ENCODE measurements at regions not wholly inside any gene's neighbourhood (a gene's known extent, or its start where the extent isn't known, plus 50 kb on each side); places are given as distances from the start of the nearest gene placed in this dataset.

- DNase-seq (ENCODE audit: low read depth in 2 of 2): no peak
- TF ChIP-seq, protein P1, sequence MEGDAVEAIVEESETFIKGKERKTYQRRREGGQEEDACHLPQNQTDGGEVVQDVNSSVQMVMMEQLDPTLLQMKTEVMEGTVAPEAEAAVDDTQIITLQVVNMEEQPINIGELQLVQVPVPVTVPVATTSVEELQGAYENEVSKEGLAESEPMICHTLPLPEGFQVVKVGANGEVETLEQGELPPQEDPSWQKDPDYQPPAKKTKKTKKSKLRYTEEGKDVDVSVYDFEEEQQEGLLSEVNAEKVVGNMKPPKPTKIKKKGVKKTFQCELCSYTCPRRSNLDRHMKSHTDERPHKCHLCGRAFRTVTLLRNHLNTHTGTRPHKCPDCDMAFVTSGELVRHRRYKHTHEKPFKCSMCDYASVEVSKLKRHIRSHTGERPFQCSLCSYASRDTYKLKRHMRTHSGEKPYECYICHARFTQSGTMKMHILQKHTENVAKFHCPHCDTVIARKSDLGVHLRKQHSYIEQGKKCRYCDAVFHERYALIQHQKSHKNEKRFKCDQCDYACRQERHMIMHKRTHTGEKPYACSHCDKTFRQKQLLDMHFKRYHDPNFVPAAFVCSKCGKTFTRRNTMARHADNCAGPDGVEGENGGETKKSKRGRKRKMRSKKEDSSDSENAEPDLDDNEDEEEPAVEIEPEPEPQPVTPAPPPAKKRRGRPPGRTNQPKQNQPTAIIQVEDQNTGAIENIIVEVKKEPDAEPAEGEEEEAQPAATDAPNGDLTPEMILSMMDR (IDR thresholded peaks at IDR 0.05; ENCODE audit: low read depth, low read length): no peak
Observed at GRCh38 chr2:22273853-22274252, 1111.1 kb upstream of the KLHL29 start.

GRCh38 chr2:22274661-22275060 lies 1110.3 kb upstream of the KLHL29 start:
- TF ChIP-seq, protein P1 (IDR thresholded peaks at IDR 0.05; ENCODE audit: low read depth, low read length): no peak
- no peak overlapping the region for H3K4me3 ChIP-seq (replicated peaks in 1 of 2; ENCODE audit: low read depth in 2 of 2, low read length in 2 of 2)
- no peak for DNase-seq (ENCODE audit: low read depth in 2 of 2)

More at GRCh38 chr2:22273853-22274252, 1111.1 kb upstream of the KLHL29 start:
- no peak overlapping the region for H3K4me3 ChIP-seq (replicated peaks in 1 of 2; ENCODE audit: low read depth in 2 of 2, low read length in 2 of 2)

DNA sequence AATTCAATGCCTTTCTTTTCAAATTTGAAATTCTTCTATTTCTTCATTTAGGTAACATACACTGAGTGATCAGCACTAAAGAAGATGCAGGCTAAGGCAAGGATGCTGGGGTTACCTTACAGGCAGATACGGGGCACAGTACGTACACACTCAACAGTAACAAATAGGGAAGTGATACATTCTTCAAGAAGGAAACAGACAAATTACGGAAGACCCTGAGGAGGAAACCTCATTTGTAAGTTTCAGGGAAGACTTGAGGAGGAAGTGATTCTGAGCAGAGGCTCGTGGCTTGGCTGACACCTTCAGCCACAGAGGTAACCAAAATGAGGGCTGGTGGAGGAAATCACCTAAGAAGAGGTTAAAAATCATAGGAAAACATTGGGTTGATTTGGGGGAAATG lies 1108.3 kb upstream of the KLHL29 start:
- no peak overlapping the region for H3K4me3 ChIP-seq (replicated peaks in 1 of 2; ENCODE audit: low read depth in 2 of 2, low read length in 2 of 2)
- no peak for DNase-seq (ENCODE audit: low read depth in 2 of 2)
- TF ChIP-seq, protein P1 (IDR thresholded peaks at IDR 0.05; ENCODE audit: low read depth, low read length): no peak

GRCh38 chr2:22279541-22279940 lies 1105.4 kb upstream of the KLHL29 start:
- no peak for DNase-seq (ENCODE audit: low read depth in 2 of 2)
- no peak overlapping the region for H3K4me3 ChIP-seq (replicated peaks in 1 of 2; ENCODE audit: low read depth in 2 of 2, low read length in 2 of 2)
- TF ChIP-seq, protein P1 (IDR thresholded peaks at IDR 0.05; ENCODE audit: low read depth, low read length): no peak

DNA sequence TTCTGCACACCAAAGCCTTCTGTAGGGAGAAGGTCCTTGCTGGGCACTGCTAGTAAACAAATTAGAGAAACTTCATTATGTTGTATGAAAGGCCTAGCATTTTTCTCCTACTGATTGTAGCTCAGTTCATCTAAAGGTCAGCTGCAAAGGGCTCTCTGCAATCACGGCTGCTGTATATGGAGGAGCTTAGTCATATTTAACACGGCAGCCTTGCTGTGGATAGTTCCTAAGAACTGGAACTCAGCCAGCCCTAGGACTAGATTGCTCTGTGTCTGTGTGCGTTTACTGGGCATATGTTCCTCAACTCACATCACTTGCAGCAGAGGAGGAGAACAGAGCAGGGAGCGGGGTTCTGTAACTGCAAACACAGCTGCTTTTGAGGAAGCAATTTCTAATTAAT lies 1103.9 kb upstream of the KLHL29 start:
- TF ChIP-seq, protein P1 (IDR thresholded peaks at IDR 0.05; ENCODE audit: low read depth, low read length): no peak
- no peak overlapping the region for H3K4me3 ChIP-seq (replicated peaks in 1 of 2; ENCODE audit: low read depth in 2 of 2, low read length in 2 of 2)
- DNase-seq (ENCODE audit: low read depth in 2 of 2): peak; percentile 72 to 76

DNA sequence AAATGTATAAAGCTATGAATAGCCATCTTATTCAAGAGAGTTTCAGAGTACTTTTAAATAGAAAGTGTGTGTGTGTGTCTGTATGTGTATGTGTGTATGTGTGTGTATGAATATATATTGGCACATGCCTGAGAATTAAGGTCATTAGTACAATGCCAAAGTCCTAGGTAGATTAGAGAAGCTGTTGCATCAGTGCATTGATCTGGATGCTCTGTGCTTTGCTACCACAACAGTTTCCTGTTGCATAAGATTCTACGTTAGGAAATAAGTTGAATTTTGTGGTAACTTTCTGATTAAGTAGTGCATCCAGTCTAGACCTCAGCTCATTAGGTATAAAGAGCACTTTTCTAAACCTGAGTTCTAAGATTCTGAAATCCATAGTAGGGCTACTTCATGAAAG lies 1102.8 kb upstream of the KLHL29 start:
- DNase-seq (ENCODE audit: low read depth in 2 of 2): peak; percentile 6 to 18
- TF ChIP-seq, protein P1 (IDR thresholded peaks at IDR 0.05; ENCODE audit: low read depth, low read length): no peak
- no peak overlapping the region for H3K4me3 ChIP-seq (replicated peaks in 1 of 2; ENCODE audit: low read depth in 2 of 2, low read length in 2 of 2)

- TF ChIP-seq, protein P1 (IDR thresholded peaks at IDR 0.05; ENCODE audit: low read depth, low read length): no peak
- H3K4me3 ChIP-seq (replicated peaks in 1 of 2; ENCODE audit: low read depth in 2 of 2, low read length in 2 of 2): no peak overlapping the region
- peak; percentile 15 to 49 for DNase-seq (ENCODE audit: low read depth in 2 of 2)
Observed at GRCh38 chr2:22282916-22283315, 1102.1 kb upstream of the KLHL29 start.

Data from cardiac fibroblast (primary cell).